NCI-H2171 treated with DMSO at 0.1 percent for 48 hours (cell line): ENCODE measurements at regions not wholly inside any gene's neighbourhood (a gene's known extent, or its start where the extent isn't known, plus 50 kb on each side); places are given as distances from the start of the nearest gene placed in this dataset.
"Not testable (repeated sequence)": the region's sequence is repeated elsewhere in the genome, so short reads cannot be mapped to it uniquely, and the experiment has no call there.

ENCODE experiments used
- DNase-seq: peaks from one replicate; lab custom pipeline; 2025; lab: John Stamatoyannopoulos, UW

- no peak for DNase-seq
Measured at GRCh38 chr4:115233600-115233999, 120.2 kb upstream of the NDST4 start.

GRCh38 chr4:115229873-115230272 lies 116.5 kb upstream of the NDST4 start:
- DNase-seq: no peak

GRCh38 chr4:115228851-115229250 lies 115.4 kb upstream of the NDST4 start:
- DNase-seq: no peak

GRCh38 chr4:115222061-115222460 lies 108.6 kb upstream of the NDST4 start:
- DNase-seq: no peak

GRCh38 chr4:115219862-115220261 lies 106.4 kb upstream of the NDST4 start:
- DNase-seq: no peak

GRCh38 chr4:115219315-115219860 lies 106.0 kb upstream of the NDST4 start:
- DNase-seq: no peak

GRCh38 chr4:115215935-115216334 lies 102.5 kb upstream of the NDST4 start:
- no peak for DNase-seq

GRCh38 chr4:115213716-115214115 lies 100.3 kb upstream of the NDST4 start:
- no peak for DNase-seq

- DNase-seq: no peak
Measured at GRCh38 chr4:115201042-115201330, 87.6 kb upstream of the NDST4 start.

- not testable (repeated sequence) for DNase-seq
Measured at GRCh38 chr4:115200201-115201041, 87.0 kb upstream of the NDST4 start.

- not testable (repeated sequence) for DNase-seq
Measured at GRCh38 chr4:115194612-115195011, 81.2 kb upstream of the NDST4 start.

GRCh38 chr4:115190529-115190928 lies 77.1 kb upstream of the NDST4 start:
- no peak for DNase-seq

- no peak for DNase-seq
Measured at GRCh38 chr4:115187136-115187535, 73.7 kb upstream of the NDST4 start.

GRCh38 chr4:115179438-115180062 lies 66.1 kb upstream of the NDST4 start:
- DNase-seq: not testable (repeated sequence)

- not testable (repeated sequence) for DNase-seq
Measured at GRCh38 chr4:115178687-115179086, 65.3 kb upstream of the NDST4 start.

GRCh38 chr4:115171220-115171619 lies 57.8 kb upstream of the NDST4 start:
- DNase-seq: no peak

GRCh38 chr4:115165503-115165902 lies 52.1 kb upstream of the NDST4 start:
- DNase-seq: no peak
